ENCODE measurements at regions not wholly inside any gene's neighbourhood (a gene's known extent, or its start where the extent isn't known, plus 50 kb on each side); places are given as distances from the start of the nearest gene placed in this dataset.
"Not testable (repeated sequence)": the region's sequence is repeated elsewhere in the genome, so short reads cannot be mapped to it uniquely, and the experiment has no call there.

DNA sequence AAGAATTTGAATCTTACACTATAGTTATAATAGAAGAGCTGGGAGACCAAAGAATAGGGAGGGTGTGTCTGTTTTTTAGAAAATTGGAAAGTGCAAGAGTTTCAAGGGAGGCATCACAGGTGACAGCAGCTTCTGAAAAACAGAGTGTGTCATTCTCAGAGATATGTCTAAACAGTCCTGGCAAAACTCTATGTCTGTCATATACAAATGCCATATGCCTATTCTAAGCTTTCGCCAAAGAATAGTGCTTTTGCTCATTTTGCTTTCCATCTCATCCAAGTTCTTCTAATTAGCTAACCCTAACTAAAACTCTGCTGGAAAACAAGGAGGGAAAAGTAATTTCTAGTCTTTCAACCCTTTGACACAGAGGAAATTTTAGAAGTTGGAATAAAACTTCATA lies 388.0 kb upstream of the TYRP1 start:
- ChIA-PET CTCF (no interaction called here), POLR2A (no interaction called here)
- Histone ChIP-seq H3K9me3 (ENCODE audit: control insufficient read depth, insufficient read depth, low read length) (no peaks in the 10 kb centered on the region), H3K27ac (ENCODE audit: low read depth, low read length) (no peak overlapping the region), H3K4me3 (ENCODE audit: low read depth, low read length) (no peak overlapping the region), H3K27me3 (ENCODE audit: control insufficient read depth, insufficient read depth, low read length) (no peaks in the 10 kb centered on the region)
- TF ChIP-seq, protein P1, sequence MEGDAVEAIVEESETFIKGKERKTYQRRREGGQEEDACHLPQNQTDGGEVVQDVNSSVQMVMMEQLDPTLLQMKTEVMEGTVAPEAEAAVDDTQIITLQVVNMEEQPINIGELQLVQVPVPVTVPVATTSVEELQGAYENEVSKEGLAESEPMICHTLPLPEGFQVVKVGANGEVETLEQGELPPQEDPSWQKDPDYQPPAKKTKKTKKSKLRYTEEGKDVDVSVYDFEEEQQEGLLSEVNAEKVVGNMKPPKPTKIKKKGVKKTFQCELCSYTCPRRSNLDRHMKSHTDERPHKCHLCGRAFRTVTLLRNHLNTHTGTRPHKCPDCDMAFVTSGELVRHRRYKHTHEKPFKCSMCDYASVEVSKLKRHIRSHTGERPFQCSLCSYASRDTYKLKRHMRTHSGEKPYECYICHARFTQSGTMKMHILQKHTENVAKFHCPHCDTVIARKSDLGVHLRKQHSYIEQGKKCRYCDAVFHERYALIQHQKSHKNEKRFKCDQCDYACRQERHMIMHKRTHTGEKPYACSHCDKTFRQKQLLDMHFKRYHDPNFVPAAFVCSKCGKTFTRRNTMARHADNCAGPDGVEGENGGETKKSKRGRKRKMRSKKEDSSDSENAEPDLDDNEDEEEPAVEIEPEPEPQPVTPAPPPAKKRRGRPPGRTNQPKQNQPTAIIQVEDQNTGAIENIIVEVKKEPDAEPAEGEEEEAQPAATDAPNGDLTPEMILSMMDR (IDR thresholded peaks at IDR 0.05; ENCODE audit: low read depth, low read length), result no peak
- DNase-seq (ENCODE audit: low read depth, low spot score), result no peak

GRCh38 chr9:12314589-12314988 lies 378.6 kb upstream of the TYRP1 start:
- no peak for DNase-seq (ENCODE audit: low read depth, low spot score)
- ChIA-PET POLR2A (no interaction called here), CTCF (no interaction called here)

GRCh38 chr9:12318732-12319685 lies 374.2 kb upstream of the TYRP1 start:
- POLR2A ChIA-PET, result no interaction called here
- Histone ChIP-seq H3K4me3 (ENCODE audit: low read depth, low read length) (no peak overlapping the region), H3K9me3 (ENCODE audit: control insufficient read depth, insufficient read depth, low read length) (peaks cover 13% of the 10 kb centered on the region), H3K27me3 (ENCODE audit: control insufficient read depth, insufficient read depth, low read length) (no peaks in the 10 kb centered on the region), H3K27ac (ENCODE audit: low read depth, low read length) (no peak overlapping the region)
- TF ChIP-seq, protein P1 (IDR thresholded peaks at IDR 0.05; ENCODE audit: low read depth, low read length), result no peak
- no peak for DNase-seq (ENCODE audit: low read depth, low spot score)
- CTCF ChIA-PET, result no interaction called here

More at GRCh38 chr9:12314589-12314988, 378.6 kb upstream of the TYRP1 start:
- peaks cover 13% of the 10 kb centered on the region for H3K9me3 ChIP-seq (ENCODE audit: control insufficient read depth, insufficient read depth, low read length)
- TF ChIP-seq, protein P1 (IDR thresholded peaks at IDR 0.05; ENCODE audit: low read depth, low read length), result no peak
- no peak overlapping the region for H3K27ac ChIP-seq (ENCODE audit: low read depth, low read length)
- H3K27me3 ChIP-seq (ENCODE audit: control insufficient read depth, insufficient read depth, low read length), result no peaks in the 10 kb centered on the region
- no peak overlapping the region for H3K4me3 ChIP-seq (ENCODE audit: low read depth, low read length)

DNA sequence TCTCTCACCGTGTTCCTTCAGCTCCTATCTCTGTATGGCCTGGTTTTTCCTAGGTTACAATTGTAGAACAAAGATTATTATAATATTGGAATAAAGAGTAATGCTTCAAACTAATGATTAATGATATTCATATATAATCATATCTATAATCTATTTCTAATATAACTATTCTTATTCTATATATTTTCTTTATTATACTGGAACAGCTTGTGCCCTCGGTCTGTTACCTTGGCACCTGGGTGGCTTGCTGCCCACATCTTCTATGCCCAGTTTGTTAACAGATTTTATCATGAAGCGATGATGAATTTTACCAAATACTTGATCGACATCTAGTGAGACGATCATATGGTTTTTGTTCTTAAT lies 363.6 kb upstream of the TYRP1 start:
- Histone ChIP-seq H3K27me3 (ENCODE audit: control insufficient read depth, insufficient read depth, low read length) (no peaks in the 10 kb centered on the region), H3K27ac (ENCODE audit: low read depth, low read length) (no peak overlapping the region), H3K4me3 (ENCODE audit: low read depth, low read length) (no peak overlapping the region), H3K9me3 (ENCODE audit: control insufficient read depth, insufficient read depth, low read length) (peaks cover 3% of the 10 kb centered on the region; the same call in 1 of the 2 replicates)
- no peak for DNase-seq (ENCODE audit: low read depth, low spot score)
- TF ChIP-seq, protein P1 (IDR thresholded peaks at IDR 0.05; ENCODE audit: low read depth, low read length), result no peak
- ChIA-PET CTCF (interaction anchor here (0.5 kb wide), 1 partner anchor 37 kb away, joined by 3 read pairs; no protein-coding TSS in a partner anchor), POLR2A (no interaction called here)

DNA sequence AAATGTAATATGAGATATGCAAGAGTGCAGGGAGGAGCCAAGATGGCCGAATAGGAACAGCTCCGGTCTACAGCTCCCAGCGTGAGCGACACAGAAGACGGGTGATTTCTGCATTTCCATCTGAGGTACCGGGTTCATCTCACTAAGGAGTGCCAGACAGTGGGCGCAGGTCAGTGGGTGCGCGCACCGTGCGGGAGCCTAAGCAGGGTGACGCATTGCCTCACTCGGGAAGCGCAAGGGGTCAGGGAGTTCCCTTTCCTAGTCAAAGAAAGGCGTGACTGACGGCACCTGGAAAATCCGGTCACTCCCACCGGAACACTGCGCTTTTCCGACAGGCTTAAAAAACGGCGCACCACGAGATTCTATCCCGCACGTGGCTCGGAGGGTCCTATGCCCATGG lies 359.2 kb upstream of the TYRP1 start:
- DNase-seq (ENCODE audit: low read depth, low spot score); CTCF ChIA-PET; H3K4me3 ChIP-seq (ENCODE audit: low read depth, low read length); H3K9me3 ChIP-seq (ENCODE audit: control insufficient read depth, insufficient read depth, low read length); H3K27me3 ChIP-seq (ENCODE audit: control insufficient read depth, insufficient read depth, low read length); H3K27ac ChIP-seq (ENCODE audit: low read depth, low read length); POLR2A ChIA-PET: not testable (repeated sequence)
